PC-3 (cell line): ENCODE measurements at regions not wholly inside any gene's neighbourhood (a gene's known extent, or its start where the extent isn't known, plus 50 kb on each side); places are given as distances from the start of the nearest gene placed in this dataset.

Experiments used
- ATAC-seq: fragments of 200-7000 bp; cut with Tn5 transposase; 2 replicates; pipeline ENCODE4 v1.9.1; 2020; ENCODE audit warnings: mild to moderate bottlenecking, moderate library complexity
- BruUV-seq: library from RNA; stranded (reverse); fragments of 400-500 nt; replicated peaks from 2 replicates; lab custom pipeline; 2021; lab: Mats Ljungman, UMichigan
- CTCF ChIA-PET: fragments of 300-600 bp; sonication (Branson Sonifier 250); formaldehyde crosslinking; loops from one replicate; lab custom pipeline; 2022; ENCODE audit warnings: antibody characterized with exemption; lab: Charles Lee
- POLR2A ChIA-PET: fragments of 300-600 bp; sonication (Branson Sonifier 250); formaldehyde crosslinking; loops from one replicate; lab custom pipeline; 2022; ENCODE audit warnings: antibody characterized with exemption; ENCODE audit not compliant: unreplicated experiment; lab: Charles Lee
- DNase-seq: peaks from one replicate; pipeline ENCODE4 v3.0.0-alpha.2; 2015
- H2AFZ ChIP-seq: fragments of 300-600 bp; sonication (generic); 2 replicates; pipeline ENCODE4 v1.6.0; 2016; ENCODE audit warnings: antibody characterized with exemption, low read length
- H3F3A ChIP-seq: fragments of 300-600 bp; sonication (generic); one replicate; pipeline ENCODE4 v1.6.0; 2017; ENCODE audit warnings: antibody characterized with exemption, low read length, control low read depth, mild to moderate bottlenecking; ENCODE audit not compliant: unreplicated experiment
- H3K27ac ChIP-seq: fragments of 300-600 bp; sonication (generic); 2 replicates; pipeline ENCODE4 v1.5.1; 2016; ENCODE audit warnings: mild to moderate bottlenecking, low read length
- H3K27me3 ChIP-seq: fragments of 300-600 bp; sonication (generic); 2 replicates; pipeline ENCODE4 v1.6.1; 2016; ENCODE audit warnings: low read length, mixed read lengths
- H3K36me3 ChIP-seq: fragments of 300-600 bp; sonication (generic); 2 replicates; pipeline ENCODE4 v1.6.1; 2016; ENCODE audit warnings: low read depth, mixed run types, low read length, mixed read lengths
- H3K4me1 ChIP-seq: fragments of 300-600 bp; sonication (generic); 2 replicates; pipeline ENCODE4 v1.5.1; 2016; ENCODE audit warnings: low read length; ENCODE audit not compliant: insufficient read depth
- H3K4me2 ChIP-seq: fragments of 300-600 bp; sonication (generic); 2 replicates; pipeline ENCODE4 v1.6.0; 2016; ENCODE audit warnings: low read length
- H3K4me3 ChIP-seq: fragments of 300-600 bp; sonication (generic); 2 replicates; pipeline ENCODE4 v1.5.1; 2016; ENCODE audit warnings: mild to moderate bottlenecking, low read length, mixed read lengths
- H3K79me2 ChIP-seq: fragments of 300-600 bp; sonication (generic); 2 replicates; pipeline ENCODE4 v1.6.1; 2017; ENCODE audit warnings: low read length, mixed read lengths
- H3K9ac ChIP-seq: fragments of 300-600 bp; sonication (generic); 2 replicates; pipeline ENCODE4 v1.6.0; 2016; ENCODE audit warnings: mild to moderate bottlenecking, low read length
- H3K9me2 ChIP-seq: fragments of 300-600 bp; sonication (generic); replicated peaks from 2 replicates; pipeline ENCODE4 v1.6.1; 2016; ENCODE audit warnings: mixed run types, low read length, mixed read lengths
- H3K9me3 ChIP-seq: fragments of 300-600 bp; sonication (generic); 2 replicates; pipeline ENCODE4 v1.6.1; 2016; ENCODE audit warnings: low read length, mixed read lengths
- H4K20me1 ChIP-seq: fragments of 300-600 bp; sonication (generic); 2 replicates; pipeline ENCODE4 v1.6.1; 2016; ENCODE audit warnings: low read length, mixed read lengths
- EZH2 ChIP-seq: fragments of 300-600 bp; sonication (generic); IDR thresholded peaks from one replicate; pipeline ENCODE4 v1.6.1; 2017; ENCODE audit warnings: antibody characterized with exemption, mild to moderate bottlenecking, low read length; ENCODE audit not compliant: unreplicated experiment
- EZH2phosphoT487 ChIP-seq: fragments of 300-600 bp; sonication (generic); IDR thresholded peaks from 2 replicates; pipeline ENCODE4 v1.6.1; 2018; ENCODE audit warnings: mild to moderate bottlenecking, antibody characterized with exemption, low read length, borderline replicate concordance
- intact Hi-C: fragments of 100-400 bp; cut with micrococcal nuclease; formaldehyde crosslinking; loops from 2 replicates; pipeline ENCODE4 v1.9.0; 2023
- TF ChIP-seq, protein P1 (sequence below): fragments of 300-600 bp; sonication (generic); conservative IDR thresholded peaks from 2 replicates; pipeline ENCODE4 v1.5.1; 2017; ENCODE audit warnings: antibody characterized with exemption, low read depth, mild to moderate bottlenecking, low read length

DNA sequence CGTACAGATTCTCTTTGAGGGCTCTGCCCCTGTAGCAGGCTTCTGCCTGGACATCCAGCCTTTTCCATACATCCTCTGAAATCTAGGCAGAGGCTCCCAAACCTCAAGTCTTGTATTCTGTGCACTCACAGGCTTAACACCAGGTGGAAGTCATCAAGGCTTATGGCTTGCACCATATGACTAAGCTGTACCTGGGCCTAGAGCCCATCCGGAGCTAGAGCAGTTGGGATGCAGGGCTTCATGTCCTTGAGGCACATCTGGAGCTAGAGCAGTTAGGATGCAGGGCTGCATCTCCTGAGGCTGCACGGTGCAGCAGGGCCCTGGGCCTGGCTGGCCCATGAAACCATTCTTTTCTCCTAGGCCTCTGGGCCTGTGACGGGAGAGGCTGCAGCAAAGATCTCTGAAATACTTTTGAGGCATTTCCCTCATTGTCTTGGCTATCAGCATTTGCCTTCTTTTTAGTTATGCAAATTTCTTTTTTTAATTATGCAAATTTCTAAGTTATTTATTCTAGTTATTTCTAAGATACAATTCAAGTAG lies 98.7 kb downstream of the CD24 start:
- Histone ChIP-seq H2AFZ (no peak overlapping the region), H3K4me1 (peaks cover 14% of the 10 kb centered on the region; the same call in 1 of the 2 replicates), H3K36me3 (no peaks in the 10 kb centered on the region), H3F3A (no peaks in the 10 kb centered on the region), H3K79me2 (no peaks in the 10 kb centered on the region), H3K4me2 (no peak overlapping the region), H3K27me3 (no peaks in the 10 kb centered on the region), H4K20me1 (no peaks in the 10 kb centered on the region), H3K4me3 (no peak overlapping the region), H3K9me2 (no peaks in the 10 kb centered on the region), H3K9me3 (no peaks in the 10 kb centered on the region), H3K27ac (no peak overlapping the region), H3K9ac (no peak overlapping the region)
- DNase-seq (no peak), ATAC-seq (no peak)
- no TSS peak for BruUV-seq
- ChIA-PET POLR2A (no interaction called here), CTCF (no interaction called here)
- TF ChIP-seq EZH2: no peak
- no peak for TF ChIP-seq EZH2phosphoT487
- TF ChIP-seq, protein P1, sequence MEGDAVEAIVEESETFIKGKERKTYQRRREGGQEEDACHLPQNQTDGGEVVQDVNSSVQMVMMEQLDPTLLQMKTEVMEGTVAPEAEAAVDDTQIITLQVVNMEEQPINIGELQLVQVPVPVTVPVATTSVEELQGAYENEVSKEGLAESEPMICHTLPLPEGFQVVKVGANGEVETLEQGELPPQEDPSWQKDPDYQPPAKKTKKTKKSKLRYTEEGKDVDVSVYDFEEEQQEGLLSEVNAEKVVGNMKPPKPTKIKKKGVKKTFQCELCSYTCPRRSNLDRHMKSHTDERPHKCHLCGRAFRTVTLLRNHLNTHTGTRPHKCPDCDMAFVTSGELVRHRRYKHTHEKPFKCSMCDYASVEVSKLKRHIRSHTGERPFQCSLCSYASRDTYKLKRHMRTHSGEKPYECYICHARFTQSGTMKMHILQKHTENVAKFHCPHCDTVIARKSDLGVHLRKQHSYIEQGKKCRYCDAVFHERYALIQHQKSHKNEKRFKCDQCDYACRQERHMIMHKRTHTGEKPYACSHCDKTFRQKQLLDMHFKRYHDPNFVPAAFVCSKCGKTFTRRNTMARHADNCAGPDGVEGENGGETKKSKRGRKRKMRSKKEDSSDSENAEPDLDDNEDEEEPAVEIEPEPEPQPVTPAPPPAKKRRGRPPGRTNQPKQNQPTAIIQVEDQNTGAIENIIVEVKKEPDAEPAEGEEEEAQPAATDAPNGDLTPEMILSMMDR: no peak
- intact Hi-C loops: no loop called here

DNA sequence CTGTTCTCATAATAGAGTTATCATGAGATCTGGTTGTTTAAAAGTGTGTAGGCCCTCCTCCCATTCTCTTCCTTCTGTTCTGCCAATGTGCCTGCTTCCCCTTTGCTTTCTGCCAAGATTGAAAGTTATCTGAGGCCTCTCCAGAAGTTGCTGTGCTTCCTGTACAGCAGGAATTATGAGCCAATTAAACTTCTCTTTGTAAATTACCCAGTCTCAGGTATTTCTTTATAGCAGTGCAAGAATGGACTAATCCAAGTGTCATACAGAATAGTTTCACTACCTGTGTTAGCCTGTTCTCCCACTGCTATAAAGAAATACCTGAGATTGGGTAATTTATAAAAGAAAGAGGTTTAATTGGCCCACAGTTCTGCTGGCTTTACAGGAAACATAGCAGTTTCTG lies 100.0 kb downstream of the CD24 start:
- no TSS peak for BruUV-seq
- H3K4me1 ChIP-seq: peaks cover 27% of the 10 kb centered on the region; the same call in 1 of the 2 replicates
- no peaks in the 10 kb centered on the region for H3K9me3 ChIP-seq
- H3K9ac ChIP-seq: no peak overlapping the region
- no peaks in the 10 kb centered on the region for H3K9me2 ChIP-seq
- H3K4me3 ChIP-seq: no peak overlapping the region
- H4K20me1 ChIP-seq: no peaks in the 10 kb centered on the region
- intact Hi-C loops: no loop called here
- no peak overlapping the region for H3K27ac ChIP-seq
- ATAC-seq (no peak), DNase-seq (no peak)
- no peaks in the 10 kb centered on the region for H3K27me3 ChIP-seq
- no peaks in the 10 kb centered on the region for H3K79me2 ChIP-seq
- ChIA-PET POLR2A (no interaction called here), CTCF (no interaction called here)
- TF ChIP-seq EZH2 (no peak), EZH2phosphoT487 (no peak)
- TF ChIP-seq, protein P1: no peak
- H3K4me2 ChIP-seq: no peak overlapping the region
- no peak overlapping the region for H2AFZ ChIP-seq
- no peaks in the 10 kb centered on the region for H3F3A ChIP-seq
- no peaks in the 10 kb centered on the region for H3K36me3 ChIP-seq

DNA sequence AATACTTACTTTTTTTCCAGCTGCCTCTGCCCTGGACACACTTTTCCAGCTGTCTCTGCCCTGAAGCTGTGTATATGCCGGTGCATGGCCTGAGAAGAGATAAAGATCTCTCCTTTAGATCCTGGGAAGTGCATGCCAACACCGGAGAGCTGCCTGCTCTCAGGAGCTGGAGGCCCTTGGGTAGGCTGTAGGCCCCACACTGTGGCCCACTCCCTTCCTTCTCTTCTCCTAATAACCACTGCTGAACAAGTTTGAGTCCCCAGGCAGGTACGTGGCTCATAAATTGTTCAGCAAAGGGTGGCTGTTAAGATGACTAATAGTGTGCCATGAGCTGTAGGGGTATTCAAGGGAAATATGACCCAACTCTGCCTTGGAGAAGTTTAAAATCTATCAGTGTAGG lies 102.5 kb downstream of the CD24 start:
- TF ChIP-seq EZH2phosphoT487 (no peak), EZH2 (no peak)
- Histone ChIP-seq H3K4me2 (peak overlapping the region; percentile 13; the same call in 1 of the 2 replicates), H3K27ac (peak overlapping the region; percentile 45), H2AFZ (0 out of 2 replicates have a peak overlapping the region, but pooled peaks have one; percentile 13), H3F3A (no peaks in the 10 kb centered on the region), H3K9ac (no peak overlapping the region), H3K36me3 (no peaks in the 10 kb centered on the region), H3K9me2 (no peaks in the 10 kb centered on the region), H3K79me2 (no peaks in the 10 kb centered on the region), H4K20me1 (no peaks in the 10 kb centered on the region), H3K27me3 (no peaks in the 10 kb centered on the region), H3K9me3 (no peaks in the 10 kb centered on the region), H3K4me1 (peaks cover 28% of the 10 kb centered on the region; the same call in 1 of the 2 replicates), H3K4me3 (no peak overlapping the region)
- ChIA-PET POLR2A (interaction anchor here (0.6 kb wide), 2 partner anchors 8 to 74 kb away, joined by 3 to 23 read pairs; no protein-coding TSS in a partner anchor), CTCF (interaction anchor here (0.5 kb wide), 1 partner anchor 310 kb away, joined by 3 read pairs; no protein-coding TSS in a partner anchor)
- no TSS peak for BruUV-seq
- ATAC-seq (peak; percentile 77), DNase-seq (peak; percentile 67)
- intact Hi-C loops: no loop called here
